ENCODE measurements at regions not wholly inside any gene's neighbourhood (a gene's known extent, or its start where the extent isn't known, plus 50 kb on each side); places are given as distances from the start of the nearest gene placed in this dataset.

DNA sequence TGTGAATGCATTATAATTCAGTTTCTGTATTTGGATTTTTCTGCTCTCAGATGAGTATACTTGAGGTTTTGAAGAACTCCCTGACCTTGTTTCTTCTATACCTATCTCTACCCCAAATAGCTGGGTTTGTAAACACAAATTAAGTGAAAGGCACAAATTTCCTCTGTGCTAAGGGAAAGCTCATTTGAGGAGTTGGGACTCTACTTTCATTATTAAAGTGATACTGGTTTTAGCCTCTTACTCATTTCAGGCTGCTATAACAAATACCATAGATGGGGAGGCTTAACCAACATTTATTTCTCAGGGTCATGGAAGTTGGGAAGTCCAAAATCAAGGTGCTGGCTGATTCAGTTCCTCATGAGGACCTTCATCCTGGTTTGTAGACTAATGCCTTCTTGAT, 97.2 kb upstream of the ANKH start:
- TF ChIP-seq, protein P1, sequence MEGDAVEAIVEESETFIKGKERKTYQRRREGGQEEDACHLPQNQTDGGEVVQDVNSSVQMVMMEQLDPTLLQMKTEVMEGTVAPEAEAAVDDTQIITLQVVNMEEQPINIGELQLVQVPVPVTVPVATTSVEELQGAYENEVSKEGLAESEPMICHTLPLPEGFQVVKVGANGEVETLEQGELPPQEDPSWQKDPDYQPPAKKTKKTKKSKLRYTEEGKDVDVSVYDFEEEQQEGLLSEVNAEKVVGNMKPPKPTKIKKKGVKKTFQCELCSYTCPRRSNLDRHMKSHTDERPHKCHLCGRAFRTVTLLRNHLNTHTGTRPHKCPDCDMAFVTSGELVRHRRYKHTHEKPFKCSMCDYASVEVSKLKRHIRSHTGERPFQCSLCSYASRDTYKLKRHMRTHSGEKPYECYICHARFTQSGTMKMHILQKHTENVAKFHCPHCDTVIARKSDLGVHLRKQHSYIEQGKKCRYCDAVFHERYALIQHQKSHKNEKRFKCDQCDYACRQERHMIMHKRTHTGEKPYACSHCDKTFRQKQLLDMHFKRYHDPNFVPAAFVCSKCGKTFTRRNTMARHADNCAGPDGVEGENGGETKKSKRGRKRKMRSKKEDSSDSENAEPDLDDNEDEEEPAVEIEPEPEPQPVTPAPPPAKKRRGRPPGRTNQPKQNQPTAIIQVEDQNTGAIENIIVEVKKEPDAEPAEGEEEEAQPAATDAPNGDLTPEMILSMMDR (IDR thresholded peaks at IDR 0.05; ENCODE audit: unreplicated experiment in 3 of 3), result no peak
- Mint-ChIP-seq H3K27me3 (ENCODE audit: low read depth) (no peaks in the 10 kb centered on the region), H3K9me3 (no peaks in the 10 kb centered on the region), H3K4me3 (no peak overlapping the region), H3K27ac (no peak overlapping the region), H3K4me1 (no peaks in the 10 kb centered on the region), H3K36me3 (ENCODE audit: low read depth) (no peaks in the 10 kb centered on the region)

DNA sequence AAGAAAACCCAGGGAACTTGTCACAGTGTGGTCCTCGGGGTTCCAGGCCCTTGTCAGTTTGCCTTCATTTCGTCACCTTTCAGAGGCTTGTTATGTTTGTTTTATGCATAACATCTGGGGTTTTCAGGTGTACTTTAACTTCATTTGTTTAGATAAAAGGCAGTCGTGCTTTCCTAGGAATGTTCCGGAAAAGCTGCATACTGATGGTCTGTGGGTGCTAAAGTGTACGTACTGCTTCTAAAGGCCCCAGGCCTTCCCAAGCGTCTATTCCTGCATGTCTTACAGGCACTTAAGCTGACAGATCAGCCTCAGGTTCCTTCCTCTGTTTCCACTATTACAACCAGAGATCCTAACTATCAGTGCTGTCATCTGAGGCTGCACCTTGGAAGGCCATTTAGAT, 95.6 kb upstream of the ANKH start:
- Mint-ChIP-seq H3K4me1 (no peaks in the 10 kb centered on the region), H3K27me3 (ENCODE audit: low read depth) (peaks cover 7% of the 10 kb centered on the region), H3K27ac (no peak overlapping the region), H3K4me3 (no peak overlapping the region), H3K9me3 (no peaks in the 10 kb centered on the region), H3K36me3 (ENCODE audit: low read depth) (no peaks in the 10 kb centered on the region)
- TF ChIP-seq, protein P1 (IDR thresholded peaks at IDR 0.05; ENCODE audit: unreplicated experiment in 3 of 3), result no peak

DNA sequence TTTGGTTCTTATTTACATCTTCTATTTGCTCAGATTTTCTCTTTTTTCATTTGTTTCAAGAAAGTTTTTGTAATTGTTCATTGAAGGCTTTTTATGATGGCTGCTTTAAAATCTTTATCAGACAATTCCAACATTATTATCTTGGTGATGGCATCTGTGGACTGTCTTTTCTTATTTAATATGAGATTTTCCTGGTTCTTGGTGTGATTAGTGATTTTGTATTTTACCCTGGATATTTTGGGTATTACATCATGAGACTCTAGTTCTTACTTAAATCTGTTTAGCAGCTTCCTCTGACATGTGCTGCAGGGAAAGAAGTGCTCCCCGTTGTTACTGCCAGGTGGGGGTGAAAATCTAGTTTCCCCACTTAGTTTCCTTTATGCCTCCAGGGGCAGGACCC, 94.2 kb upstream of the ANKH start:
- Mint-ChIP-seq H3K27ac (no peak overlapping the region), H3K4me1 (no peaks in the 10 kb centered on the region), H3K27me3 (ENCODE audit: low read depth) (peaks cover 8% of the 10 kb centered on the region), H3K36me3 (ENCODE audit: low read depth) (no peaks in the 10 kb centered on the region), H3K4me3 (no peak overlapping the region), H3K9me3 (no peaks in the 10 kb centered on the region)
- TF ChIP-seq, protein P1 (IDR thresholded peaks at IDR 0.05; ENCODE audit: unreplicated experiment in 3 of 3), result no peak

DNA sequence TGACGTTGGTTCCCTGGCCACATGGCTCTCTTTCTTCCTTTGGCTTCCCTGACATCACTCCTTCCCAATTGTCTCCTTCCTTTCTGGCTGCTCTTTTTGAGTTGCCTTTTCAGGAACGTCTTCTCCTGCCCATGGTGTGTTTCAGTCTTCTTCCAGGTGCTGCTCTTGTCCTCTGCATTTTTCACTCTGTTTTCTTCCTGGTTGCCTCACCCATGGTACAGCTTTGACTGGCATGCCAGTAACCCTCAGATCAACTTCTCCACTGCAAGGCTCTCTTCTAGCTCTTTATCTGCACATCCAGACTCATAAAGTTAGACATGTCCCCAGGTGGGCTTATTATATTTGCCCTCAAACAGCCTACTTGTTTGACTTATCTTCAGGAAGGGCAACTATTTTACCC, 91.0 kb upstream of the ANKH start:
- Mint-ChIP-seq H3K4me3 (no peak overlapping the region), H3K9me3 (no peaks in the 10 kb centered on the region), H3K4me1 (no peaks in the 10 kb centered on the region), H3K27me3 (ENCODE audit: low read depth) (peaks cover 8% of the 10 kb centered on the region), H3K27ac (no peak overlapping the region), H3K36me3 (ENCODE audit: low read depth) (no peaks in the 10 kb centered on the region)
- TF ChIP-seq, protein P1 (IDR thresholded peaks at IDR 0.05; ENCODE audit: unreplicated experiment in 3 of 3), result no peak

DNA sequence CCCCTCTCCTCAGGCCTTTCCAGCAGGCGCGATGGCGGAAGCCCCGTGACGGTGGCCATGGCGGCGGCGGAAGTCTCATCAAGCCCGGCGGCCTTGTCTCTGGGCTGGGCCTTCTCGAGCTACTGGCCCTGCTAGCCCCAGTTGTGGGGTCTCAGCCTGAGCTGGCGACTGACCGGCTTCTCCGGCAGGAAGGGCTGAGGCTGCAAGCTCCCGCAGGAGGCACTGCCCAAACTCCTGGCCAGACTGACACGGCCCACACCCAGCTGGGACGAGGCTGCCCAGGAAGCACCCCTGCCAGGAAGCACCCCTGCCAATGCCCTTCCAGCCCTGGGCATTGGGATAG, 88.5 kb upstream of the ANKH start:
- TF ChIP-seq, protein P1 (IDR thresholded peaks at IDR 0.05; ENCODE audit: unreplicated experiment in 3 of 3), result no peak
- Mint-ChIP-seq H3K9me3 (no peaks in the 10 kb centered on the region), H3K36me3 (ENCODE audit: low read depth) (no peaks in the 10 kb centered on the region), H3K27me3 (ENCODE audit: low read depth) (peaks cover 8% of the 10 kb centered on the region), H3K27ac (no peak overlapping the region), H3K4me3 (no peak overlapping the region), H3K4me1 (no peaks in the 10 kb centered on the region)

DNA sequence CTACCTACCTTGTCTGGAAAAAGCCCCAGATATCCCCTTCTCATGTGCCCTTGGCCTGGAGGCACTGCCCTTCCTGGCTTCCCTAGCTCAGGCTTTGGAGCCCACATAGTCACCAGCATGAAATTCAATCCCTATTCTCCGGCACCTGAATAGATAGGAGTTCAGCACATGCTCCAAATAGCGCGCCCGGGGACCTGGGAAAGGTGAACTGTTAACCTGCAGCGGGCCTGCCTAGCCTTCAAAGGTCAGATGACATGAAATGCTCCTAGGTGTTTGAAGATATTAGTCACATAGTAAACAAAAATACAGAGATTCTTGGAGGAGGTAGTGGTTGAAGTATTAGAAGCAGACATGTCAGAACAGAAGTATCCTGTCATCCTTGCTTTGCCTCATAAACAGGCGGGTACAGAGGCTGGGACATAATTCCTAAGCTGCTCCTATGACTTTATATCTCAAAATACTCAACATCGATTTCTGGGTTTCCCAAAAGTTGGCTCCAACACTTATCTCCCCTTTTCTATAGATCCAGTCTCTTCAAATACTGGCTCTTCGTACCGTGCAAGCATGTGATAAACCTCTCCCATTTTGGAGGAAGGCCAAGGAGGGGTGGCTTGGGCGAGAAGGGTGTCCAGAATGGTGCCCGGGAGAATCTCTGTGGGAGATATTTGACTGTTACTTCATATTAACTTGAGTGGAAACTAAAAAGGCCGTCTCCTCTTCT, 88.0 kb upstream of the ANKH start:
- Mint-ChIP-seq H3K27me3 (ENCODE audit: low read depth) (peaks cover 8% of the 10 kb centered on the region), H3K27ac (peak overlapping the region in 1 of 3 experiments; percentile 10), H3K36me3 (ENCODE audit: low read depth) (no peaks in the 10 kb centered on the region), H3K9me3 (no peaks in the 10 kb centered on the region), H3K4me1 (no peaks in the 10 kb centered on the region), H3K4me3 (no peak overlapping the region)
- TF ChIP-seq, protein P1 (IDR thresholded peaks at IDR 0.05; ENCODE audit: unreplicated experiment in 3 of 3), result no peak

Measured in nephron (organoid).